DND-41 (cell line): ENCODE measurements at regions not wholly inside any gene's neighbourhood (a gene's known extent, or its start where the extent isn't known, plus 50 kb on each side); places are given as distances from the start of the nearest gene placed in this dataset.

Source experiments
- ATAC-seq: fragments of 200-7000 bp; cut with Tn5 transposase; 3 replicates; pipeline ENCODE4 v1.9.1; 2021; ENCODE audit warnings: low read depth; ENCODE audit not compliant: insufficient read depth
- DNase-seq: peaks from one replicate; pipeline ENCODE4 v3.0.0-alpha.2; 2020
- H2AFZ ChIP-seq: 2 replicates; pipeline ENCODE4 v1.6.0; 2012; ENCODE audit warnings: low read depth, low read length
- H3K27ac ChIP-seq: 2 replicates; pipeline ENCODE4 v1.5.1; 2012; ENCODE audit warnings: low read length, inconsistent platforms
- H3K27me3 ChIP-seq: fragments of 200-600 bp; sonication (generic); 2 replicates; pipeline ENCODE4 v1.6.0; 2012; ENCODE audit warnings: low read length, mild to moderate bottlenecking, inconsistent platforms; ENCODE audit not compliant: insufficient read depth, poor library complexity
- H3K36me3 ChIP-seq: 2 replicates; pipeline ENCODE4 v1.5.1; 2012; ENCODE audit warnings: low read length, inconsistent platforms; ENCODE audit not compliant: insufficient read depth
- H3K4me1 ChIP-seq: 2 replicates; pipeline ENCODE4 v1.5.1; 2012; ENCODE audit warnings: mild to moderate bottlenecking, low read length; ENCODE audit not compliant: insufficient read depth
- H3K4me2 ChIP-seq: 2 replicates; pipeline ENCODE4 v1.6.0; 2012; ENCODE audit warnings: mild to moderate bottlenecking, moderate library complexity, low read length, inconsistent platforms; ENCODE audit not compliant: insufficient read depth
- H3K4me3 ChIP-seq, 2 experiments: fragments of 200-600 bp in 1 of 2; shearing (Covaris generic) in 1 of 2; 2 replicates each; pipeline ENCODE4 v1.5.1; 2012 to 2016; ENCODE audit warnings: inconsistent platforms in 2 of 2, low read length in 2 of 2, mild to moderate bottlenecking in 2 of 2, low read depth in 1 of 2, moderate library complexity in 1 of 2
- H3K79me2 ChIP-seq: 2 replicates; pipeline ENCODE4 v1.6.0; 2012; ENCODE audit warnings: low read length, inconsistent platforms; ENCODE audit not compliant: insufficient read depth
- H3K9ac ChIP-seq: 2 replicates; pipeline ENCODE4 v1.6.0; 2012; ENCODE audit warnings: low read depth, mild to moderate bottlenecking, inconsistent platforms, low read length, moderate library complexity
- H3K9me3 ChIP-seq: 2 replicates; pipeline ENCODE4 v1.5.1; 2012; ENCODE audit warnings: low read length, moderate library complexity, mild to moderate bottlenecking, inconsistent platforms; ENCODE audit not compliant: insufficient read depth, severe bottlenecking
- H4K20me1 ChIP-seq: 2 replicates; pipeline ENCODE4 v1.6.0; 2012; ENCODE audit warnings: low read length; ENCODE audit not compliant: insufficient read depth
- EZH2 ChIP-seq: IDR thresholded peaks from 3 replicates; pipeline ENCODE4 v1.6.1; 2012; ENCODE audit warnings: borderline replicate concordance, low read depth, mild to moderate bottlenecking, moderate library complexity, low read length, inconsistent platforms; ENCODE audit not compliant: severe bottlenecking
- TF ChIP-seq, protein P1 (sequence below): IDR thresholded peaks from 2 replicates; pipeline ENCODE4 v1.5.1; 2012; ENCODE audit warnings: borderline replicate concordance, low read length, moderate library complexity, mild to moderate bottlenecking; ENCODE audit not compliant: poor library complexity, severe bottlenecking; ENCODE audit errors: extremely low read depth

DNA sequence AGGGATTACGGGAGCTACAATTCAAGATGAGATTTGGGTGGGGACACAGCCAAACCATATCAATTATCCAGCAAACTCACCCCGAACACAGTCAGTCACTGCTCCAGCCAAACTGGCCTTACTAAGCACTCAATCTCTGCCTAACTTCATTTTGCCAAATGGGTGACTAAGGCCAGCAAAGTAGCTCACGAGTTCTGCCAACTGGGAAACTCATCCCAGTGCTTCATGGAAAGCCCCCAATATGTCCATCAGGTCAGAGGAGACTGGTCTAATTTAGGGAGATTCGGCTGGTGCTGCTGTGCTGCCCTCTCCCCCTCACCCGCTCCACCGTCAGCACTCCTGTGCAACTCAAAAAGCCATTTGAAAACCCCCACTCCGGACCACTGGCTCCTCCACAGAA lies 324.0 kb downstream of the FOXO1 start:
- no peaks in the 10 kb centered on the region for H3K36me3 ChIP-seq
- H3K4me3 ChIP-seq: no peak overlapping the region
- H2AFZ ChIP-seq: no peak overlapping the region
- H3K9me3 ChIP-seq: no peaks in the 10 kb centered on the region
- H3K79me2 ChIP-seq: no peaks in the 10 kb centered on the region
- H3K9ac ChIP-seq: no peak overlapping the region
- TF ChIP-seq EZH2: no peak
- TF ChIP-seq, protein P1, sequence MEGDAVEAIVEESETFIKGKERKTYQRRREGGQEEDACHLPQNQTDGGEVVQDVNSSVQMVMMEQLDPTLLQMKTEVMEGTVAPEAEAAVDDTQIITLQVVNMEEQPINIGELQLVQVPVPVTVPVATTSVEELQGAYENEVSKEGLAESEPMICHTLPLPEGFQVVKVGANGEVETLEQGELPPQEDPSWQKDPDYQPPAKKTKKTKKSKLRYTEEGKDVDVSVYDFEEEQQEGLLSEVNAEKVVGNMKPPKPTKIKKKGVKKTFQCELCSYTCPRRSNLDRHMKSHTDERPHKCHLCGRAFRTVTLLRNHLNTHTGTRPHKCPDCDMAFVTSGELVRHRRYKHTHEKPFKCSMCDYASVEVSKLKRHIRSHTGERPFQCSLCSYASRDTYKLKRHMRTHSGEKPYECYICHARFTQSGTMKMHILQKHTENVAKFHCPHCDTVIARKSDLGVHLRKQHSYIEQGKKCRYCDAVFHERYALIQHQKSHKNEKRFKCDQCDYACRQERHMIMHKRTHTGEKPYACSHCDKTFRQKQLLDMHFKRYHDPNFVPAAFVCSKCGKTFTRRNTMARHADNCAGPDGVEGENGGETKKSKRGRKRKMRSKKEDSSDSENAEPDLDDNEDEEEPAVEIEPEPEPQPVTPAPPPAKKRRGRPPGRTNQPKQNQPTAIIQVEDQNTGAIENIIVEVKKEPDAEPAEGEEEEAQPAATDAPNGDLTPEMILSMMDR: no peak
- H3K27ac ChIP-seq: no peak overlapping the region
- no peak overlapping the region for H3K4me2 ChIP-seq
- H4K20me1 ChIP-seq: no peaks in the 10 kb centered on the region
- DNase-seq: no peak
- H3K27me3 ChIP-seq: peaks cover 3% of the 10 kb centered on the region
- ATAC-seq: no peak
- no peaks in the 10 kb centered on the region for H3K4me1 ChIP-seq

DNA sequence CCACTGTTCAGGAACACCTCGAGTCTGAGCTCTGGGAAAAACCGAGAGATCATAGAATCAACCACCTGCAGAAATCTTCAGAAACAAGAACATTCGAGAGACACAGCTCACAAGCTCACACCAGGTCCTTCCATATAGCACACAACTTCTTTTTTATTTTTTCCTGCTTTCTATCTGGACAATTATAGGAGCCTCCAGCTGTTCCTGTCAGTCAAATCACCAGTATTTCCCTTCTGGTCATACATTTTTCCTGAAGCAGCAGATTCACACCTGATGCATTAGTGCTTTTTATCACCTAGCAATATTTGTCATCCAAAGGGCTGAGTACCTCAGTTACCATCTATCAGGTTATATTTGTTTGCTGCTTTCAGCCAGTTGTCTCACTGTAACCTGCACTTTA lies 323.5 kb downstream of the FOXO1 start:
- H3K9me3 ChIP-seq: no peaks in the 10 kb centered on the region
- H3K27me3 ChIP-seq: peaks cover 3% of the 10 kb centered on the region
- no peak overlapping the region for H3K4me3 ChIP-seq
- H3K27ac ChIP-seq: no peak overlapping the region
- no peaks in the 10 kb centered on the region for H4K20me1 ChIP-seq
- no peak for TF ChIP-seq EZH2
- TF ChIP-seq, protein P1: no peak
- no peak overlapping the region for H2AFZ ChIP-seq
- no peaks in the 10 kb centered on the region for H3K36me3 ChIP-seq
- H3K9ac ChIP-seq: no peak overlapping the region
- DNase-seq: no peak
- H3K79me2 ChIP-seq: no peaks in the 10 kb centered on the region
- no peaks in the 10 kb centered on the region for H3K4me1 ChIP-seq
- no peak overlapping the region for H3K4me2 ChIP-seq
- ATAC-seq: no peak

DNA sequence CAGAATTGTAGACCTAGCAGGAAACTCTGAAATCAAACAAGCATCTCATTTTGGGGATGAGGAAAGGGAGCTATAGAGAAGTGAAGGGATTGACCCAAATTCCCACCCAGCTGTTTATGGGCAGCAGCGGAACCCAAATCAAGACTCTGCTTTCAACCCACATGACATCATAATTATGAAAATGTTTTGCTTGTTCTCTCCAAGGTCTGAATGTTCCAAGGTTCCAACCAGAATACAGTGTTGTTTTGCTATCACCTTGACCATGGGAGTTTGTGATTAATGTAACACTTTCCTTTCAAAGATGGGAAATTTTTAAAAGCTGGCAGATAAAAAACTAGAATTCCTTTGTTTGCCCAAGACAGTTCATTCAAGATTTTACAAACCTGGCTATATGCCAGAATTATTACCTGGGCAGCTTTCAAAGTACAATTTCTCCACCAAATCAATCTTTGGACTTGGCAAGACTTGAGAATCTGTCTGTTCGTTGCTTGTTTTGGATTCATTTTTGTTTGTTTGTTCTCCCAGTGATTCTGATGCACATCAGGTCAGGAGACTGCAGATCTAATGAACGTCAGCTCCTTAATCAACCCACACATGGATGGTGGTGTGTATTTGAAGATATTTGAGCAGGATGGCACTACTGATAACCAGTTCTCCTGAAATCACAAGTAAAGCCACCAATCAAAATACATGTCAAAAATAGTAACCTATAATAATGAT lies 322.7 kb downstream of the FOXO1 start:
- Histone ChIP-seq H3K27ac (no peak overlapping the region), H3K4me2 (no peak overlapping the region), H3K36me3 (no peaks in the 10 kb centered on the region), H3K4me1 (no peaks in the 10 kb centered on the region), H3K27me3 (peaks cover 3% of the 10 kb centered on the region), H3K9ac (no peak overlapping the region), H3K4me3 (no peak overlapping the region), H3K79me2 (no peaks in the 10 kb centered on the region), H4K20me1 (no peaks in the 10 kb centered on the region), H3K9me3 (no peaks in the 10 kb centered on the region), H2AFZ (no peak overlapping the region)
- DNase-seq (no peak), ATAC-seq (no peak)
- TF ChIP-seq, protein P1: no peak
- no peak for TF ChIP-seq EZH2
